WTC11 (cell line): ENCODE measurements at regions not wholly inside any gene's neighbourhood (a gene's known extent, or its start where the extent isn't known, plus 50 kb on each side); places are given as distances from the start of the nearest gene placed in this dataset.

Source experiments
- ATAC-seq: fragments of 200-7000 bp; cut with Tn5 transposase; 2 replicates; pipeline ENCODE4 v1.10.0; 2021; ENCODE audit warnings: mild to moderate bottlenecking, moderate library complexity
- CTCF ChIA-PET: fragments of 300-600 bp; sonication (Branson Sonifier 250); formaldehyde crosslinking; loops from one replicate; lab custom pipeline; 2021; ENCODE audit warnings: antibody characterized with exemption; lab: Charles Lee
- POLR2A ChIA-PET: fragments of 350-600 bp; sonication (Branson Sonifier 250); formaldehyde crosslinking; loops from one replicate; lab custom pipeline; 2021; ENCODE audit warnings: antibody characterized with exemption; lab: Charles Lee
- DNase-seq: peaks from one replicate; pipeline ENCODE4 v3.0.0; 2021; ENCODE audit warnings: low spot score
- H3K27ac Mint-ChIP-seq: 2 replicates; pipeline ENCODE4 v1.8.0; 2021; ENCODE audit warnings: mixed read lengths
- H3K27me3 Mint-ChIP-seq: 2 replicates; pipeline ENCODE4 v1.8.0; 2021; ENCODE audit warnings: low read depth, mild to moderate bottlenecking, moderate library complexity, mixed read lengths
- H3K36me3 Mint-ChIP-seq: 2 replicates; pipeline ENCODE4 v1.8.0; 2021; ENCODE audit warnings: mixed read lengths
- H3K4me1 Mint-ChIP-seq: 2 replicates; pipeline ENCODE4 v1.8.0; 2022; ENCODE audit warnings: mixed read lengths
- H3K4me3 Mint-ChIP-seq: 2 replicates; pipeline ENCODE4 v1.8.0; 2021; ENCODE audit warnings: mild to moderate bottlenecking, moderate library complexity, mixed read lengths
- H3K9me3 Mint-ChIP-seq: 2 replicates; pipeline ENCODE4 v1.8.0; 2021; ENCODE audit warnings: mixed read lengths
- CREM ChIP-seq: sonication (generic); formaldehyde crosslinking; IDR thresholded peaks from 2 replicates; pipeline ENCODE4 v1.8.1; 2022; ENCODE audit warnings: mild to moderate bottlenecking, missing genetic modification reagents, moderate library complexity
- EMX1 ChIP-seq: fragments of 250-450 bp; sonication (Bioruptor Pico); IDR thresholded peaks from 2 replicates; pipeline ENCODE4 v1.8.0; 2021; ENCODE audit warnings: mild to moderate bottlenecking
- ESRRA ChIP-seq: sonication (generic); formaldehyde crosslinking; IDR thresholded peaks from 2 replicates; pipeline ENCODE4 v1.8.1; 2022; ENCODE audit warnings: mild to moderate bottlenecking, missing genetic modification reagents, borderline replicate concordance
- FOXP1 ChIP-seq: sonication (generic); formaldehyde crosslinking; IDR thresholded peaks from 2 replicates; pipeline ENCODE4 v1.8.0; 2022; ENCODE audit warnings: missing genetic modification reagents, mild to moderate bottlenecking, moderate library complexity, borderline replicate concordance
- NR1H2 ChIP-seq: sonication (generic); formaldehyde crosslinking; IDR thresholded peaks from 2 replicates; pipeline ENCODE4 v1.9.0; 2021; ENCODE audit warnings: mild to moderate bottlenecking, moderate library complexity, missing genetic modification reagents
- PRRX2 ChIP-seq: fragments of 250-450 bp; sonication (Bioruptor Pico); IDR thresholded peaks from 2 replicates; pipeline ENCODE4 v1.8.0; 2021; ENCODE audit warnings: mild to moderate bottlenecking
- SMAD3 ChIP-seq: sonication (generic); formaldehyde crosslinking; IDR thresholded peaks from 2 replicates; pipeline ENCODE4 v1.8.0; 2022; ENCODE audit warnings: missing genetic modification reagents, mild to moderate bottlenecking, borderline replicate concordance
- SP1 ChIP-seq: sonication (generic); formaldehyde crosslinking; conservative IDR thresholded peaks from 2 replicates; pipeline ENCODE4 v1.8.1; 2022; ENCODE audit warnings: missing genetic modification reagents
- ZNF263 ChIP-seq: sonication (generic); formaldehyde crosslinking; IDR thresholded peaks from 2 replicates; pipeline ENCODE4 v1.8.1; 2022; ENCODE audit warnings: low read depth, mild to moderate bottlenecking, moderate library complexity, missing genetic modification reagents
- TF ChIP-seq, protein P1 (sequence below): sonication (generic); formaldehyde crosslinking; IDR thresholded peaks from 2 replicates; pipeline ENCODE4 v1.8.1; 2022; ENCODE audit warnings: mild to moderate bottlenecking, missing genetic modification reagents, moderate library complexity, borderline replicate concordance
- TF ChIP-seq, protein P2 (sequence below): fragments of 250-450 bp; sonication (Bioruptor Pico); conservative IDR thresholded peaks from 2 replicates; pipeline ENCODE4 v1.9.0; 2021; ENCODE audit warnings: mild to moderate bottlenecking
- TF ChIP-seq, protein P3 (sequence below): sonication (generic); formaldehyde crosslinking; IDR thresholded peaks from 2 replicates; pipeline ENCODE4 v1.8.0; 2022; ENCODE audit warnings: mild to moderate bottlenecking, missing genetic modification reagents
- TF ChIP-seq, protein P4 (sequence below): sonication (generic); formaldehyde crosslinking; IDR thresholded peaks from 2 replicates; pipeline ENCODE4 v1.8.0; 2023; ENCODE audit warnings: missing genetic modification reagents
- TF ChIP-seq, protein P5 (sequence below): sonication (generic); formaldehyde crosslinking; IDR thresholded peaks from 2 replicates; pipeline ENCODE4 v1.8.1; 2023; ENCODE audit warnings: mild to moderate bottlenecking, missing genetic modification reagents
- TF ChIP-seq, protein P6 (sequence below): sonication (generic); formaldehyde crosslinking; conservative IDR thresholded peaks from 2 replicates; pipeline ENCODE4 v1.8.1; 2022; ENCODE audit warnings: mild to moderate bottlenecking, missing genetic modification reagents
- TF ChIP-seq, protein P7 (sequence below): sonication (generic); formaldehyde crosslinking; IDR thresholded peaks from 2 replicates; pipeline ENCODE4 v1.8.1; 2023; ENCODE audit warnings: mild to moderate bottlenecking, missing genetic modification reagents, borderline replicate concordance

DNA sequence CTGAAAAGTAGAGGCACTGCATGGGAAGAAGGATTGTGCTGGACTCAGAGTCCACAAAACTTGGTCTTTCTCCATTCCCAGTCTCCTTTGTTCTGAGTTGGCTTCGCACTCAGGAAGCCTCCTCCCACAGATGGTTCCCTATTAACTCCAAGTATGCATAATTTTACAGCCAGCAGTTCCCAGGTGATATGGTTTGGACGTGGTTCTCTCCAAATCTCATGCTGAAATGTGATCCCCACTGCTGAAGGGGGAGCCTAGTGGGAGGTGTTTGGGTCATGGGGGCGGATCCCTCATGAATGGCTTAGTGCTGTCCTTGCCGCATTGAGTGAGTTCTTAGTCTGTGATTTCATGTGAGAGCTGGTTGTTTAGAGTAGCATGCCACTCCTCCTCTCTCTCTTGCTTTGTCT is 86.6 kb downstream of the FEM1C start (continued):
- TF ChIP-seq, protein P1, sequence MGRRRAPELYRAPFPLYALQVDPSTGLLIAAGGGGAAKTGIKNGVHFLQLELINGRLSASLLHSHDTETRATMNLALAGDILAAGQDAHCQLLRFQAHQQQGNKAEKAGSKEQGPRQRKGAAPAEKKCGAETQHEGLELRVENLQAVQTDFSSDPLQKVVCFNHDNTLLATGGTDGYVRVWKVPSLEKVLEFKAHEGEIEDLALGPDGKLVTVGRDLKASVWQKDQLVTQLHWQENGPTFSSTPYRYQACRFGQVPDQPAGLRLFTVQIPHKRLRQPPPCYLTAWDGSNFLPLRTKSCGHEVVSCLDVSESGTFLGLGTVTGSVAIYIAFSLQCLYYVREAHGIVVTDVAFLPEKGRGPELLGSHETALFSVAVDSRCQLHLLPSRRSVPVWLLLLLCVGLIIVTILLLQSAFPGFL (CRISPR knock-in tag), result no peak
- TF ChIP-seq ZNF263 (CRISPR knock-in tag) (no peak), ESRRA (CRISPR knock-in tag) (no peak), SP1 (CRISPR knock-in tag) (no peak), NR1H2 (no peak), CREM (CRISPR knock-in tag) (no peak), EMX1 (CRISPR knock-in tag) (no peak), FOXP1 (CRISPR knock-in tag) (no peak), PRRX2 (CRISPR knock-in tag) (no peak)
- TF ChIP-seq, protein P2, sequence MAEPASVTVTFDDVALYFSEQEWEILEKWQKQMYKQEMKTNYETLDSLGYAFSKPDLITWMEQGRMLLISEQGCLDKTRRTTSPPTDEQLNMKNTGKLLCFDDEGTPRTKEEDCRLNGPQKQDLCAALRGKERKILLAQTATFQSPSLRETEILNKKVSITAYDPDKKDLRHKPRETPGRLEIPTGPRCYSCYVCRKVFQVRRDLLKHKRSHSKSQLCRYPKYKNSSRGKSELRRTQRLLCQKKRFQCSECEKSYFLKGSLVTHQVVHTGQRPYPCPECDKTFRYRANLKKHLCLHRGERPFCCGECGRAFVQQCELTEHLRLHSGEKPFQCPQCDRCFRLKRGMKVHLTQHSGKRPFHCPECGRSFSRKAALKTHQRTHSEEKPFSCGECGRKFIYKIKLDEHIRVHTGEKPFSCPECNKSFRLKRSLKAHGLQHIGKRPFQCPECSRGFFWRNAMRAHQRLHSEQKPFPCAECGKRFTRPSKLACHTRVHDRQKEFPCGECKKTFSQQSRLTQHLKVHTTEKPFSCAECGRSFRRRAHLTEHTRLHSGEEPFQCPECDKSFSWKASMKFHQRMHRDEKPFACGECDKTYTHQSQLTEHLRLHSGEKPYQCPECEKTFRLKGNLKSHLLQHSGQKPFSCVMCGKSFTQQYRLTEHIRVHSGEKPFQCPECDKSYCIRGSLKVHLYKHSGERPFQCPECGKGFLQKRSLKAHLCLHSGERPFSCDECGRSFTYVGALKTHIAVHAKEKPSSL (CRISPR knock-in tag), result no peak
- TF ChIP-seq, protein P3, sequence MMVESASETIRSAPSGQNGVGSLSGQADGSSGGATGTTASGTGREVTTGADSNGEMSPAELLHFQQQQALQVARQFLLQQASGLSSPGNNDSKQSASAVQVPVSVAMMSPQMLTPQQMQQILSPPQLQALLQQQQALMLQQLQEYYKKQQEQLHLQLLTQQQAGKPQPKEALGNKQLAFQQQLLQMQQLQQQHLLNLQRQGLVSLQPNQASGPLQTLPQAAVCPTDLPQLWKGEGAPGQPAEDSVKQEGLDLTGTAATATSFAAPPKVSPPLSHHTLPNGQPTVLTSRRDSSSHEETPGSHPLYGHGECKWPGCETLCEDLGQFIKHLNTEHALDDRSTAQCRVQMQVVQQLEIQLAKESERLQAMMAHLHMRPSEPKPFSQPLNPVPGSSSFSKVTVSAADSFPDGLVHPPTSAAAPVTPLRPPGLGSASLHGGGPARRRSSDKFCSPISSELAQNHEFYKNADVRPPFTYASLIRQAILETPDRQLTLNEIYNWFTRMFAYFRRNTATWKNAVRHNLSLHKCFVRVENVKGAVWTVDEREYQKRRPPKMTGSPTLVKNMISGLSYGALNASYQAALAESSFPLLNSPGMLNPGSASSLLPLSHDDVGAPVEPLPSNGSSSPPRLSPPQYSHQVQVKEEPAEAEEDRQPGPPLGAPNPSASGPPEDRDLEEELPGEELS, result no peak
- TF ChIP-seq, protein P4, sequence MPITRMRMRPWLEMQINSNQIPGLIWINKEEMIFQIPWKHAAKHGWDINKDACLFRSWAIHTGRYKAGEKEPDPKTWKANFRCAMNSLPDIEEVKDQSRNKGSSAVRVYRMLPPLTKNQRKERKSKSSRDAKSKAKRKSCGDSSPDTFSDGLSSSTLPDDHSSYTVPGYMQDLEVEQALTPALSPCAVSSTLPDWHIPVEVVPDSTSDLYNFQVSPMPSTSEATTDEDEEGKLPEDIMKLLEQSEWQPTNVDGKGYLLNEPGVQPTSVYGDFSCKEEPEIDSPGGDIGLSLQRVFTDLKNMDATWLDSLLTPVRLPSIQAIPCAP (CRISPR knock-in tag), result no peak
- TF ChIP-seq, protein P5, sequence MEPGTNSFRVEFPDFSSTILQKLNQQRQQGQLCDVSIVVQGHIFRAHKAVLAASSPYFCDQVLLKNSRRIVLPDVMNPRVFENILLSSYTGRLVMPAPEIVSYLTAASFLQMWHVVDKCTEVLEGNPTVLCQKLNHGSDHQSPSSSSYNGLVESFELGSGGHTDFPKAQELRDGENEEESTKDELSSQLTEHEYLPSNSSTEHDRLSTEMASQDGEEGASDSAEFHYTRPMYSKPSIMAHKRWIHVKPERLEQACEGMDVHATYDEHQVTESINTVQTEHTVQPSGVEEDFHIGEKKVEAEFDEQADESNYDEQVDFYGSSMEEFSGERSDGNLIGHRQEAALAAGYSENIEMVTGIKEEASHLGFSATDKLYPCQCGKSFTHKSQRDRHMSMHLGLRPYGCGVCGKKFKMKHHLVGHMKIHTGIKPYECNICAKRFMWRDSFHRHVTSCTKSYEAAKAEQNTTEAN (CRISPR knock-in tag), result no peak

DNA sequence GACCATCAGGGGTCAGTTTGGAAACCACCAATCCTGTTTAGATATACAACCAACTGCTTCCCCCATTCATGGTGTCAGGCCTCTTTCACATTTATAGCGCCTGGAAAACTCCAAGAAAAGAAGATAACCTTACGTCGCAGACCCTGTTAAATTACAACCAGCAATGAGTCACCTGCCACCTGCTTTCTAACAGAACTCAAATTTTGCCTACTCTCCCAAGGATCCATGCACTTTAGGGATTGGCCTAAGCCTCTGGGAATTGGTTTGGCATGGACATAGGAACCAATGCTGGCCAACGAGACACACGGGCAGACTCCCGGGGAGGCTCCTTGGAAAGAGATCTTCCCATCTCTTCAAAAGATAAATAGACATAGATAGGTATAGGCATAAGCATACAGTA is 87.0 kb downstream of the FEM1C start:
- Mint-ChIP-seq H3K27me3 (no peaks in the 10 kb centered on the region; the same call in 1 of the 2 replicates), H3K27ac (no peak overlapping the region), H3K4me3 (no peak overlapping the region), H3K4me1 (peaks cover 8% of the 10 kb centered on the region), H3K36me3 (no peaks in the 10 kb centered on the region), H3K9me3 (no peaks in the 10 kb centered on the region)
- TF ChIP-seq SMAD3 (CRISPR knock-in tag), result no peak
- TF ChIP-seq, protein P6, sequence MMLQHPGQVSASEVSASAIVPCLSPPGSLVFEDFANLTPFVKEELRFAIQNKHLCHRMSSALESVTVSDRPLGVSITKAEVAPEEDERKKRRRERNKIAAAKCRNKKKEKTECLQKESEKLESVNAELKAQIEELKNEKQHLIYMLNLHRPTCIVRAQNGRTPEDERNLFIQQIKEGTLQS (CRISPR knock-in tag), result no peak
- TF ChIP-seq, protein P7, sequence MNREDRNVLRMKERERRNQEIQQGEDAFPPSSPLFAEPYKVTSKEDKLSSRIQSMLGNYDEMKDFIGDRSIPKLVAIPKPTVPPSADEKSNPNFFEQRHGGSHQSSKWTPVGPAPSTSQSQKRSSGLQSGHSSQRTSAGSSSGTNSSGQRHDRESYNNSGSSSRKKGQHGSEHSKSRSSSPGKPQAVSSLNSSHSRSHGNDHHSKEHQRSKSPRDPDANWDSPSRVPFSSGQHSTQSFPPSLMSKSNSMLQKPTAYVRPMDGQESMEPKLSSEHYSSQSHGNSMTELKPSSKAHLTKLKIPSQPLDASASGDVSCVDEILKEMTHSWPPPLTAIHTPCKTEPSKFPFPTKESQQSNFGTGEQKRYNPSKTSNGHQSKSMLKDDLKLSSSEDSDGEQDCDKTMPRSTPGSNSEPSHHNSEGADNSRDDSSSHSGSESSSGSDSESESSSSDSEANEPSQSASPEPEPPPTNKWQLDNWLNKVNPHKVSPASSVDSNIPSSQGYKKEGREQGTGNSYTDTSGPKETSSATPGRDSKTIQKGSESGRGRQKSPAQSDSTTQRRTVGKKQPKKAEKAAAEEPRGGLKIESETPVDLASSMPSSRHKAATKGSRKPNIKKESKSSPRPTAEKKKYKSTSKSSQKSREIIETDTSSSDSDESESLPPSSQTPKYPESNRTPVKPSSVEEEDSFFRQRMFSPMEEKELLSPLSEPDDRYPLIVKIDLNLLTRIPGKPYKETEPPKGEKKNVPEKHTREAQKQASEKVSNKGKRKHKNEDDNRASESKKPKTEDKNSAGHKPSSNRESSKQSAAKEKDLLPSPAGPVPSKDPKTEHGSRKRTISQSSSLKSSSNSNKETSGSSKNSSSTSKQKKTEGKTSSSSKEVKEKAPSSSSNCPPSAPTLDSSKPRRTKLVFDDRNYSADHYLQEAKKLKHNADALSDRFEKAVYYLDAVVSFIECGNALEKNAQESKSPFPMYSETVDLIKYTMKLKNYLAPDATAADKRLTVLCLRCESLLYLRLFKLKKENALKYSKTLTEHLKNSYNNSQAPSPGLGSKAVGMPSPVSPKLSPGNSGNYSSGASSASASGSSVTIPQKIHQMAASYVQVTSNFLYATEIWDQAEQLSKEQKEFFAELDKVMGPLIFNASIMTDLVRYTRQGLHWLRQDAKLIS, result no peak
- ChIA-PET CTCF (no interaction called here), POLR2A (no interaction called here)
- no peak for DNase-seq
- ATAC-seq, result no peak
